CD4-positive, alpha-beta T cell treated with Interleukin-15 for 1 hour (primary cell): ENCODE measurements at regions not wholly inside any gene's neighbourhood (a gene's known extent, or its start where the extent isn't known, plus 50 kb on each side); places are given as distances from the start of the nearest gene placed in this dataset.
"Not testable (repeated sequence)": the region's sequence is repeated elsewhere in the genome, so short reads cannot be mapped to it uniquely, and the experiment has no call there.

Experiments used
- DNase-seq: peaks from one replicate; pipeline ENCODE4 v3.0.0-alpha.2; 2020

DNA sequence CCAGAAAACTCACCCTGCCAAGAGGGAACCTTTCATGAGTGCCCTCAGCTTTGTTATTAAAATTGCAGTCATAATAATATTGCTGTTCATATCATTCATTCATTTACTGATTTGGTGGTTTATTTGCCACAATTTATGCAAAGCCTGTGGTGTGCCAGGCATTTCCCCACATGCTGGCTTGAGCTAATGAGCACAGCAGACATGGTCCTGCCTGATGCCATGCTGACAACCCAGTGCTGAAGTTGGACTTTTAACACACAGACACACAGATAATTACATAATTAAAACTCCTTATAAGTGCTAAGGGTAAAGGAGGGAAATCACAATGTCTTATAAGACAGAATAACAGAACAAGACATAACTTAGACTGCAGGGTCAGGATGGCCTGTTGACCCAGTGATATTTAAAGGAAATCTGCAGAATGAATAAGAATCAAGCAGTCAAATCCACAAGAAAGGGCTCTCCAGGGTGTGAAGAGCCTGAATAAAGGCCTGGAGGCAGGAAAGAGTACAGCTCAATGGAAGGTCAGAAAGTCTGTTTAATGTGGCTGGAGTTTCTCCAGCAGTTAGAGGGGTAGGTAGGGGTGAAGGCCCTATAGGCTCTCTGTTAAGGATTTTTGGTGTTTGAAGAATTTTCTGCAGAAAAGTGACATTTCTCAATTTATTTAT lies 196.9 kb upstream of the CDH11 start:
- DNase-seq: no peak

DNA sequence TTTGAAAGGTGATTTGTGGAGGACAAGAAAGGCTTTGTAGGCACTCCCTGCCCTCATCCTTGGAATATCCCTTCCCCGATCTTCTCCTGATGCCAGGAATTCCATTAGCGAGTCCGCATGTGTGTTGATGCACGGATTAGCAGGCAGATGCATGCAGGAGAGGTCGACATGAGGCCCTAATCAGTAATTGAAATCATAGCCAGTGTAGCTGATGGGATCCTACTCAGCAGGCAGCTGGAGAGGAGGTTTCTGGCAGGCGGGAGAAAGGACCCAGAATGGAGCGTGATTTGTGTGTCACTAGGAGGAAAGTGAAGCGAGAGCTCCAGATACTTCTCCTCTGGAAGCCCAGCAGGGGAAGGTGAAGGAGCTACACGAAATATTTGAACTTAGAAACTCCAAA lies 196.3 kb upstream of the CDH11 start:
- no peak for DNase-seq

DNA sequence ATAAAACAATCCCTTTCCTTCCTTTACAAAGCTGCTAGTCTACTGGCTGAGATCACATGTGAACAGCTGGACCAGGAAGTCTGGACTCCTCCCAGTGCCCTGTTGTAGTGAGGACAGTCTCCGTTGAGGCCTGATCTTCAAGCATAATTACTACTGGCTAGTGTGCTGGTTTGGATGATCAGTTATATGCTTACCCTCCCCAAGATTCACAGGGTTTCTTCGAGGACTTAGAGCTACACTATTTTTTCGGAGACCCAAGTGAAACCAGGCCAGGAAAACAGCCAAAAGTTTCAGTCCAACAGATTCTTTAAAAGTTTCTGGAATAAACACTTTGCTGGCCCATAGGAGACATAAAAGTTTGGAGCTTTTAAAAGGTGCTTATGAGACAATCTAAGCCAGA lies 194.9 kb upstream of the CDH11 start:
- DNase-seq: no peak

DNA sequence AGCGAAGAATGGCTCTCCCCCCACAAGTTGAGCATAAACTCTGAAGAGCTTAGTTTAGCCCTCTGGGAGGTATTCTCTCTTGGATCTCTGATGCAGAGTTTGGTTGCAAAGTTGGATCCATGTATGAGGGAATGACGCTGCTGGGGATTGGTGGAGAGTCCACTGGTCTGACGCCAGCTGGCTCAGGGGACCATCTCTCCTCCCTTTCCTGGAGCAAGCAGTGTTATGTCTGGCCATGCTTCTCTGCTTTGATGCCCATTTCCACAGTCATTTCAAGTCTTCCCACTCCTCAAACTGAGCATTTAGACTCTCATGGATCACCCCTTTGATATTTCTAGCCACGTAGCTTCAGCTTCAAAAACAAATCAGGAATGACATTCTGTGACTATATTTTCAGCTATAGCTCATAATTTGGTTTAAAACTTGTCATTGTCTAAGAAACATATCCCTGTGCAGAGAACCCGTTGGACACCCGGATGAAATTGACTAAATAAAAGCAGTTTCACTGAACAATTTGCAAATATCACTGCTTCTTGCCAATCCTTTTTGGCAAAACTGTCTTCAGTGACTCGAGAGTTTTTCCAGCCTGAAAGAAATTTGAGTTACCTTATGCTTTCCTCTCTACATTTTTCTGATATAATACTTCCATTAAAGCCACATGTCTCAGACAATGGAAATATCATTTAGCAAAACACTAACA lies 193.4 kb upstream of the CDH11 start:
- no peak for DNase-seq

DNA sequence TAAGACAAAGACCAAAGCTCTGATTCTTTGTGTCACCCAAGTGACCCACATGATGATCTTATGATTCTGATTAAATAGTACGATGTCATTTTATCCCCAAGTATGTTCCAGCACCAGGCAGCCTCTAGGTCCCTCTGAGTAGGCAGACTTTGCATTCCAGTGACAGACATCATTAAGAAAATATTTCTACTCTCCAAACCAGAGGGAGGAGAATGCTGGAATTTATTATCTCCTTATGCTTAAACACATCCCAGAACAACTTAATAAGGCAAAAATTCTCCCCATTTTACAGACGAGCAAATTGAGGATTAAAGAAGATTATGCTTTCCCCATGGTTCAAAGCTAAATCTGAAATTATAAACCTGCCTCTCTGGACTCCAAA lies 192.8 kb upstream of the CDH11 start:
- DNase-seq: no peak

DNA sequence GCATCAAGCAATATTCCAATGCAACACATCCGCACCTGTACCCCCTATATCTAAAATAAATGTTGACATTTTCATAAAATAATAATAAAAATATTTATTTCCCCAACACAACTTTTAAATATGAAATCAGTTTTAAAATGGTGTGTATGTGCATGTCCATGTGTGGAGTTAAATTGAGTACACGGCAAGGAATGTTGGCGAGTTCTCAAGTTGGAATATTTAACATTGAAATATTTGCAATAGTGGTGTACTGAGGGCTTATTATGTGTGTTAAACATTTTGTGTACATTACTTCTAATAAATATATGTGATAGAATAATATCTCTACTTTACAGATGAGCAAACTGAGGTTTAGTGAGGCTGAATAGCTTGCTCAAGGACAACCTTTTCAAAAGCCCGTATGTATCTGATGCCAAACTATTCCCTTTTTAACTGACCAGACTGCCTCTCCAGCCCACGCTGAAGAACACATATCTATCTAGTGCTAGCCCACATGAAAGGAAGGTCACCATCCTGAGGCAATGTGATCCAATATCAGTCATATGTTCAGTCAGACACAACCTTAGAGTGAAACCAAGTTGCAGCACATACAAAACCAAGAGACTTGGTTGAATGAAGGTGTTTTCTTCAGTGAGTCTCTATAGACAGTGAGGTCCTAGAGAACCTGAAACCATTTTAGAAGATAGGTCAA lies 192.2 kb upstream of the CDH11 start:
- DNase-seq: no peak

DNA sequence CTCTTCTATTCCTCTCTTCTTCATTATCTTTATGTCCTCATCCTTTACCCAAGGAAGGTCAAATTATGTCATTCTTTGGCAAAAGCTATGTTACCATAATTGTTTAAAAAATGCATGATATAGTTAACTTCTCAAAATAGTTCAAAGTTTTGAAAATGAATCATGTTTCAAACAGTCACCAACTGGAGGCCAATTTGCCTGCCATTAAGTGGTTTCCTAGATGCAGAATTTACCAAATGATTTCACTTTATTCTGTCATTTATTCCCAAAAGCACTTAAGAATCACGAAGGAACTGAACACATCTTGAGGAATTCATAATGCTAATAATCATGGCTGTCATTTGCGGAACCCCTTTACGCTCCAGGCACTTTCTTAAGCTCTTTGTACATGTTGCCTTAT lies 190.9 kb upstream of the CDH11 start:
- no peak for DNase-seq

DNA sequence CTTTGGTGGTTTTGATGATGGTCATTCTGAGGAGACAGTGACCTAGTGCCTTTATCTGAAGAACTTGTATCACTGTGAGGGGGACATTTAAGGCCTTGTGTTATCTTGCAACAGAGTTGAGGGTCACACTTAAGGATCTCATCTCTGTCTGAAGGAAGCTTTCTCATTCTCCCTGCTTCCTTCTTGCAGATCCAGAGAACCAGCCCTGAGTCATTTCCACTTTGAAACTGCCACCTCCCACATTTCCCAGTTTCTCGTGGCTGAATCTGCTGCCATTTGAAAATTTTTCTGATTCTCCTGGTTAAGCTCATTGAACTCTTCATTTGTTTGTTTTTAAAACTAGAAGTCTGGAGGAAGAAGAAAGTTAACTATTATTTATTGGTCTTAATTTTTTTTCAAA lies 190.2 kb upstream of the CDH11 start:
- DNase-seq: no peak

DNA sequence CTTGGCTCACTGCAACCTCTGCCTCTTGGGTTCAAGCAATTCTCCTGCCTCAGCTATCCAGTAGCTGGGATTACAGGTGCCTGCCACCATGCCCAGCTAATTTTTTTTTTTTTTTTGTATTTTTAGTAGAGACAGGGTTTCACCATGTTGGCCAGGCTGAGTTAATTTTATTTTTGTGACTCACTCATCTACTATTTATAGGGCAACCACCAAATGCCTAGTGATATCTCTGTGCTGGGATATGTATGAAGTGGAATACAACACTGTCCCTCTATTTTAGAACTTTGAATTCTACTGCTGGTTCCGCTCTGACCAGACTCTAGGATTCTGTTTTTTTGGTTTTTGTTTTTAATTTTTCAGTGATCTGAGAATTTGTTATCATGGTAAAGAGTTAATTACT lies 188.6 kb upstream of the CDH11 start:
- DNase-seq: not testable (repeated sequence)

DNA sequence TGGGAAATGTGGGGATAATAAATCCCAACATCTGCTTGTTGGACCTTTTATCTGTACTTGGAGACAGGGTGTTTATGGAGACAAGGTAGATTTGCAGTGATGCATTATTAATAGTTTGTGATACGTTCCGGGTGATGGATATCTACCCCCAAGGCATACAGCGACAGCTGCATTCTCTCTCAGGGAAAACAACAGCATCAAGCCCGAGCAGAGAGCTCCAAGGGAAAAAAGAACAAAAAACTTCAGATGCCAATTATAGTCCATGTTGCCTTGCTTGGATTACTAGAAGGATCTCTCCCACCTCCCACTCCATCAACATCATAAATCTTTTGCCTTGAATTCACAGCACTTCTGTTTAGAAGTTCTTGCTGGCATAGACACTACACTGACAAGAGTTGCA lies 187.5 kb upstream of the CDH11 start:
- no peak for DNase-seq

DNA sequence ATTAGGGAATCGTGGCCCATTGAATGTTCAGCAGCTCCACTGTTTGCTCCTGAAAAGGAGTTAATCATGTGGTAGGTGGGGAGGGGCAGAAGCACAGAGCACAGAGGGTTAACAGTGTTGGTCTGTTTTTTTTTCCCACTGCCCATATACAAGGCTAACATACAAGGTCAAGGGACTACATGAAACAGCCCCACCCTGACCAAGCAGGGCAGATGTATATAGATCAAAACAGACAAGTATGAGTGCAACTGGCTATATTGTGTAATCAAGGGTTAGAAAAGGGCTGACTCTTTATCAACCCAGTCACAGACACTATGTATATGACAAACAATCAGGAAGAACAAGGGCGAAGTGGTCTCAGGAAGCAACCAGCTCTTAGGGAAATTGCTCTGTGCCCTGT lies 186.6 kb upstream of the CDH11 start:
- no peak for DNase-seq

DNA sequence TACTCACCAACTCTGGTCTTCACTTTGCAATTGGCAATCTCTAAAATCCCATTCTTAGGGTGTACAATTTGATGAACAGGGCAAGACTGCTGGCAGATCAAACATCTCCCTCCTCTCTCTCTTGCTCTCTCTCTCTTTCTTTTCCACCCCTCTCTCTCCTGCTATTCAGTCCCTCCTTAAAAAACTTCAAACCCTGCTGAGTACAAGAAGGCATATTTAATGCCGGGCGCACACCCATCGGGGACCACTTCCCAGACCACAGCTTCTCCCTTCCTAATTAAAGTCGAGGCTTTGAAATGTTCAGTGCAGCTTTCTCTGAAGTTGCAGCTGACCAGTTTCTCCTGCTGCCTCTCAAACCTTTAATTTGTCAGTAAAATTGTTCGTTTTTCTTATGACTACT lies 185.4 kb upstream of the CDH11 start:
- no peak for DNase-seq

DNA sequence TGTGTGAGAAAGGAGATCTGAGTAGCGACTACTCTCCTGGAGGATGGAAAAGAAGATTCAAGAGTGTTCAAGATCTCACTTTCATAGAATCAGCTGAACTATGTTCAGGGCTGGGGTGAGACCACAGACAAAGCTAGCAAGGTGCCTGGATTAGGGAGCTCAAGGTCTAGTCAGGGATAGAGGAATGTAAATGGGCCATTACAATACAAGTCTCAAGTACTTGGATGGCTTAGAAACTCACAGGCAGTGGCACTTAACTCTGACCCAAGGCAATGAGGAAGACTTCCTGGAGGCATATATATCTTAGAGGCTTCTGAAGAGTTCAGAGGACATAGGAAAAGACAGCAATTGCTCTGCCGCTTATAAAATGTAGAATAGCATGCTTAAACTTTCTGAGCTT lies 184.9 kb upstream of the CDH11 start:
- no peak for DNase-seq

DNA sequence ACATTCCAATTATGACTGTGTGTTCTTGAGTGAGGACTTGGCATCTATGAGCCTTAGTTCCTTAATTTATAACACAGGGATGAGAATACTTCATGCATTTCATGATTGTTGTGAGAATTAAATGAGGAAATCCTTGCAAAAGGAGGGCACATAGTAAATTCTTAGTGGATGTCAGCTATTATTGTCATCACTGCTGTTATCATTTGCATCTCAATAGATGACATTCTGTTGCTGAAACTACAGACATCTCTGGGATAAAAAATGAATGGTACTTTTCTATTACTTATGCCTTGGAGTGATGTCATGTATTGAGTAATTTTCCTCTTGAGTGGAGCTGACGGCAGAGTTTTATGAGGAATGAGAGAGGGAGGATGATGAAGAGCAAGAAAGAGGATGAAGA lies 184.4 kb upstream of the CDH11 start:
- DNase-seq: no peak

DNA sequence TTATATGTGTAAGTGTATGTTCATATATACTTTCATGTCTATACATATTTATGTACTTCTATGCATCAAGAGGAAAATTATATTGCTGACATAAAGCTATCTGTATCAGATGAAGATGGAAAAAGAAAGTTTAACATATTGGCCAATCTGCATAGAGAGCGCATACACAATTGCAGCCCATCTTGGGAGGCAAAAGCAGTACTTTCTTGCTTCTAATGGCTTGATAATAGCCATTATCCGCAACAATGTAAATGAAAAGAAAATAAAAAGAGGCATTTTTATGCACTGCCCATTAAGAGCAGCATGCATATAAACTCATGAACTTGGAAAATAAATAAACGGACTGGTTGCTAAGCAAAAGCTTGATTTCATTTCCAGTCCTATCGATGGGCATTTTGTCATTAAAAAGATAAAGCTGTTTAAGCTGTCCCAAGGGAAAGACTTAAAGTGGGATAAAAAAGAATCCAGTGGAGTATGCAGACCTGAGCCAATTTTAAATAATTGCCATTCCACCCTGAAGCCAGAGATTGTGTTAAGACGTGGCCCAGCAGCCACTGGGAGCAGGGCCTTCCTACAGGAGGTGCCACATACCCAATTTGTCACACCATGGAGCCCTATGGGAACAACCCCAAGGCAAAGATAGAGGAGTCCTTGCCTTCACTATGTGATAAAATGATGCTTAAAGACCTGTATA lies 183.6 kb upstream of the CDH11 start:
- no peak for DNase-seq

DNA sequence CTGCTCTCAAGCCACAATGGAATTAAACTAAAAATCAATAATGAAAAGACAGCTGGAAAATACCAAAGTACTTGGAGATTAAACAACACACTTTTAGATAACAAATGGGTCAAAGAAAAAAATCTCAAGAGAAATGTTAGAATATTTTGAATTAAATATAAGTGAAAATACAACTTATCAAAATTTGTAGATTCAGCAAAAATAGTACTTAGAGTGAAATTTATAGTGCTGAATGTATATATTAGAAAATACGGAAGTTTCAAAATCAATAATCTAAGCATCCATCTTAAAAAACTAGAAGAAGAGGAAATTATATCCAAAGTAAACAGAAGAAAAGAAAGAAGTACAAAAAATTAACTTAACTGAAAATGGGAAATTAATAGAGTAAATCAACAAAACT lies 179.2 kb upstream of the CDH11 start:
- no peak for DNase-seq

DNA sequence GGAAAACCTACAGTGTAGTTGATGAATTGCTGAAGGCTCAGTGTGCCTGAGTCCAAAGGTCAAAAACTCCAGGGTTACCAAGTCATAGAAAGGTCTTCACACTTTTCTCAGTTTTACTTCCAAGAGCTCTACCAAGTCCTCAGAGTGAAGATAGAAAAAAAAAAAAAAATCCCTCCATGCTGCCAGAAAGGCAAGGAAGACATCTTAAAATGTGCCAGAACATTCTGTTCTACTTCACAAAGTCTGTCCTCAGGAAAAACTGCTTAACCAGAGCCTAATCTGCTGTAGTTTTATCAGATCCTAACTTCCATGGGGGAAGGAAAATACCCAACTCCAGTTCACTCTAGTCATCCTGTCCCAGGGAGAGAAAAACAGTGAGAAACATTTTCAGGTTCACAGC lies 175.6 kb upstream of the CDH11 start:
- DNase-seq: no peak

DNA sequence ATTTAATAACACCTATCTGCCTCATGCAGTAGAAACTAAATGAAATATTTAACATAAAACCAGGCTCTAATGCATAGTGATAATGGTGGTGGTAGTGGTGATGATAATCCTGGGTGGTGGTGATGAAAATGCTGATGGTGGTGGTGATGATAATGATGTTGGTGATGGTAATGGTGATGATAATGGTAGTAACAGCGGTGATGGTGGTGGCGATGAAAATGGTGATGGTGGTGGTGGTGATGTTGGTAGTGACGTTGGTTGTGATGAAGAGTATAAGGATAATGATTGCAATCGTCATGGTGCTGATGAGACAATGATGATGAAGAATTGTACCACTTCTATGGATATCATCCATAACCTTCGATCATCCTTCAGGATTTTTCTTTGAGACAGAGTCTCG lies 173.7 kb upstream of the CDH11 start:
- no peak for DNase-seq

DNA sequence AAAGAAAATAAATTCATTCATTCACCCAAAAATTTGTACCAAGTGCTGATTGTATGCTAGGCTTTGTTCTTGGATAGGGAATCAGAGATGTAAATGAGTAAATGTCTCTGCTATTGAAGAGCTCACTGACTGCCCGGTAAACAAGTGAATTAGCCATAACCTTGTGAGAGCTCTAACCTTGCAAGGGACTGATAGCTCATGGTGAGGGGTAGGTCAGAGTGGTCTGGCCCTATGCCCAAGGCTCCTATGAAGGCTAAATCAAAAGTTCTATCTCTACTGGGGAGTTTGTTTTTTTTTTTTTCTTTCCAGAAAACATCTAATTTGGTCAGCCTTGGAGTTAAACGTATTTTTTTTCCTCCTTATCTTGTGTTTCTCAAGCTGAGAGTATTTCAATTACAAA lies 172.8 kb upstream of the CDH11 start:
- DNase-seq: no peak

DNA sequence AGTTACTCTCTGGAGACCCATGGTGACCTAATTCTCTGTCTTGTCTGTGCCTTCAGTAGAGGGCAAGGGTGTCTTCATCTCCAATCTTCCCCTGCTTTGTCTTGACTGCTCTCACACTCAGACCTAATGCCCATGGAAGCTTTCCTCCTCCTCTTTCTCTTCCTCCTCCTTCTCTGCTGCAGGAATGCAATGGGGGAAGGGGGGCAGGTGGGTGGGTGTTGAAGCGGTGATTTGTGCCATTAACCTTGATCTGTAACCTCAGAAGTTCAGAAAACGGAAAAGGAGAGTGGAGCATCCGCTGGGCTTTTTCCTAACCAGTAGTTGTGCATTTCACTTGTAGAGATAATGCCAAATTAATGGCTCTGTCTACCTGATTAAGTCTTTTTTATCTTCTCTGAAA lies 172.3 kb upstream of the CDH11 start:
- no peak for DNase-seq

DNA sequence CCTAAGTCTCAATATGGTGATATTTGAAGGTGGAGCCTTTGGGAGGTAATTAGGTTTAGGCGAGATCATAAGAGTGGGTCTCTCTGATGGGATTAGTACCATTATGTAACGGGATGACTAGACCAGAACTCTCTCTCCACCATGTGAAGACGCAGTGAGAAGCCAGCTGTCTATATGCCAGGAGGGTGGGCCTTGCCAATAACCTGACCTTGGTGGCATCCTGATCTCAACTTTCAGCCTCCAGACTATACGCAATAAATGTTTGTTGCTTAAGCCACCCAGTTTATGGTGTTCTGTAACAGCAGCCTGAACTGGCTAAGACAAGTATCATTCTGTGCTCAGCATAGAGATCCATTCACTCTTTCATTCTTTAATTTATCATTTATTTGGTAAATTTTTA lies 167.2 kb upstream of the CDH11 start:
- no peak for DNase-seq

DNA sequence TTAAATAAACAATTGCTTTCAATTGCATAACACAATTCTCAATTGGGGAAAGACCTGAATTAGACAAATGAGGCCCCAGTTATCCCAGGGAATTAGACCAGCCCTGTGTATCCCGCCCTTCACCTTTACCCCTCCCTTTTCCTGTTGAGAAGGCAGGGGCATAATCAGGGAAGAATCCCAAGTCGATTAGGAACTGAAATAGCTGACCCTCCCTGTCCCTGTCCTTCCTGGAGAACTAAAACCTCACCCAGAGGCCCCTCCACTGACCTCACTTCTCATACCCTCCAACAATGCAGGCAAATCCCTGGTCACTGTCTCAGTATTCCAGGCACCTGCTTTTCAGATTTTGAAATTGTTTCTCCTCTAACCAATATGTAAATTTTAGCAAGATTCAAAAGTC lies 165.4 kb upstream of the CDH11 start:
- no peak for DNase-seq

DNA sequence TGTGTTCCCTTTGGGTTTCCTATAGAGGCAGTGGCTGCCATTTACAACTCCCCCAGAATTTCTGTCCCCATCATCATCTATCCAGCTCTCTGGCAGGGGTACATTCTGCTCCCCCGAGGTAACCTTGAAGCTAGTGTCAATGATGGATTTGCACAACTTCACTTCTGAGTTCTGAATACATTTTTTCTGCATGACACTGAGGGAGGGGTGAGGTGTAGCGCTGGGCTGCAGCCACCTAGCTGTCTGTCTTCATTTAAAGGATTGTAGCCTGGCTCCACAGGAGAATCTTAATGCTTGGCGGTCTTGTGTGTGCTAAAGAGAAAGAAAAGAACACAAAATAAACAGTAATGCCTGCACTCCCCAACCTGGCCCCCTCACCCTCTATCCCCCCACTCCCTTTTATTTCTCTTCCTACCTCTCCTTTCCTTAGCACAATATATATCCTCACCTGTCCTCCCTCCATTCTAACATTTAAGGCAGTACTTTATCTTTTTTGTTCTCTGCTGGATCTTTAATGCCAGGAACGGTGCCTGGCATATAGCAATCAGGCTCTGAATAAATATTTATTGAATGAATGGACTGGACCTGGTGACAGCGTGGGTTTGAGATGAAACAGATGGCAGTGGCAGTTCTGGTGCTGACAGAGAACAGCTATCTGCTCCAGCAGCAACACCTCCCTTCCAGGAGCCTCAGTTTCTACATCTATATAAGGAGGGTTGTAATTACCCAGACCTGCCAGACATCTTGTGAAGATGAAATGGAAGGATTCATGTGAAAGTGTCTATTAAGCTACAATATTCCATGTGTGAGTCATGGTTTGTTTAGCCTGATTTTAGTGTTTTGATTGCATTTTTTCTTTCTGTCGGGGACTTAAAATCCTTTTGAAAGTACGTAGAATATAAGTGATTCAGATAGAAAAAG lies 163.5 kb upstream of the CDH11 start:
- no peak for DNase-seq
